ENCODE measurements at regions not wholly inside any gene's neighbourhood (a gene's known extent, or its start where the extent isn't known, plus 50 kb on each side); places are given as distances from the start of the nearest gene placed in this dataset.
"Not testable (repeated sequence)": the region's sequence is repeated elsewhere in the genome, so short reads cannot be mapped to it uniquely, and the experiment has no call there.

DNA sequence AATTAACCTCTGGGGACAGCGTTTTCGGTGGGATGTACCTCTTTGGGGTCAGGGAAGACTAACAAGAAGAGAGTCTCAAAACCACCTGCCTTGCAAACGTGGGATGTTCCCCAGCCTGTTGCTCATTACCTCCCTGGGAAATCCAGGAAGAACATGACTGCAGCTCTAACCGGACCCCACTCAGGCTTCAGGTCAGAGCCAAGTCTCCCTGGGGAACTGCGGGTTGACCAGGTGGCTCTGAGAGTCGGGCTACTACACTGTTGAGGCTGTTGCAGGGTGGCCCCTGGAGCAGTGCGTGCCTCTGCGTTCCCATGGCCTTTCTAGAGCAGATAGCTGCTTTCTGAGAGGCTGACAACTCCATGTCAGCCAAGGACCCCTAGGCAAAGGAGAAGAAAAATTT, 309.1 kb downstream of the FOXL1 start:
- H3K4me3 ChIP-seq (ENCODE audit: low read depth, low read length), result no peak overlapping the region
- no peak for DNase-seq (ENCODE audit: low read depth)

DNA sequence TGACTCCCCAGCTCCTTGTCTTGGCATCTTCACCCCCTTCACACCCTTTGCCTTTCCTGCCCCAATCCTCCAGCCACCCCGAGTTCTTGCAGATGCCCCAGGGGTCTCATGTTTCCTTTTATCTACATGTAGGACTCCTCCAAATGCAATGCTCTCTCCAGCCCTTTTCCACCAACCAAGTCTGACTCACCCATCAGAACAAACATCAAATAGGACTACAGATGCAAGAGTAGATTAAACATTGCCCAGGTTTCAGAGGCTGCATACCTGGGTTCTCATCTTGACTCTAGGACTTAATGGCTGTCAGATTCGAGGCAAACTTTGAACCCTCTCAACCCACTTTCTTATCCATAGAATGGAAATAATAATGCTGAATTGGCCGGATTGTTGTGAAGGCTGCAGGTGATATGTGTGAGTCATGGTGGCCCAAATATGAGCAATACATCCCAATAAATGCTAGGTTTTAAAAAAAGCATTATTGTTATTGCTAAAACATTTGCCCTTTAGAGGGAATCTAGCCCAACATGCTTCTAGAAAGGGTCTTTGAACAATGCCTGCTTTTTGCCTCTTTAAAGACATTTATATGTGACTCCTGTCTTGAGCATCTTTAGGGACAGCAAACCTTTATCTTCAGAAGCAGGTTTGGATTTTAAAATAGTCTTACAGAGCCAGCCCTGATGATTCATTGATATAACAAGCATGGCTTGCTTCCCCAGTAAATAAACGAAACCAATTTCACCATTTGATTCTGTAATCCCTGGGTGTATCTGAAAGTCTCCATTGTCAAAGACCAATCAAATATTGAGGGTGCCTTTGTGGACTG, 310.1 kb downstream of the FOXL1 start:
- DNase-seq (ENCODE audit: low read depth), result no peak
- H3K4me3 ChIP-seq (ENCODE audit: low read depth, low read length), result no peak overlapping the region

DNA sequence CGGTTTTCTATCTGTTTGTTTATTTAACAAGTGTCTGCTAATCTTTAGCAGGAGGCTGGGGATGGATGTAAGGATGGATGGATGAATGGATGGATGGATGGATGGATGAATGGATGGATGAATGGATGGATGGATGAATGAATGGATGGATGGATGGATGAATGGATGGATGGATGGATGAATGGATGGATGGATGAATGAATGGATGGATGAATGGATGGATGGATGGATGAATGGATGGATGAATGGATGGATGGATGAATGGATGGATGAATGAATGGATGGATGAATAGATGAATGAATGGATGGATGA, 310.7 kb downstream of the FOXL1 start:
- not testable (repeated sequence) for H3K4me3 ChIP-seq (ENCODE audit: low read depth, low read length); DNase-seq (ENCODE audit: low read depth)

DNA sequence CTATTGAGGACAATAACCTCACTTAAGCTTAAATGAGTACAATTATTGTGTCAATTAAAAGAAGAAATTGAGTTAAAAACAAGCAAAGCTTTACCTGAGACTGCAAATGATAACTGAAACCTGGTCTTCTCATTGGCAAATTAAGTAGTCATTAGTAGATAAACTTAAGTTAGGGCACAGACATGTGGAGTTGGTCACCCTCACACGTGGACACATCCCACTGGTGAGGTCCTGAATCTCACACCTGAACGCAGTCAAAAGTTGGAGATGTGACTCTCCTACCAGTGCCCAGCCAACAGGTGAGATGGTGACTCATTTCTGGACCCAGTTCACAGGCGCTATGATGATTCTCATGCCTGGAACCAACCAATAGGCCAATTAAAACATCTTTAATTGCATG, 311.6 kb downstream of the FOXL1 start:
- H3K4me3 ChIP-seq (ENCODE audit: low read depth, low read length), result no peak overlapping the region
- no peak for DNase-seq (ENCODE audit: low read depth)

DNA sequence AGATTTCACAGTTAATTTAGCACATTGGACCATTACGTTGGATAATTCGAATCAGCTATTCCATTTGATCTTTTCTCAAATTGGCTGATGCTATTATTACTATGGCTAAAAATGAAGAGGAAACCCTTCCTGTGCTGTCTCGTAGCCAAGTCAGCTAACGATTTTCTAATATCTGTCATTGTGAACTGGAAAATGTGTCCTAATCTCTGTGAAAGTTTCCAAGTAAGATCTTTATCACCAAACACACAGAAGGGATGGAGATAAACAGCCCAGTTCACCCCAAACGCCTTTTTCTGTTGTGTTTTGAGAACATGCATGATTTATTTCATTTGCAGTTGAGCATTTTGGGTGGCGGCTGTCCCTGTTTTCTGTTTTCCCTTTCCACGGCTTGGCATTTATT, 312.8 kb downstream of the FOXL1 start:
- H3K4me3 ChIP-seq (ENCODE audit: low read depth, low read length), result no peak overlapping the region
- no peak for DNase-seq (ENCODE audit: low read depth)

DNA sequence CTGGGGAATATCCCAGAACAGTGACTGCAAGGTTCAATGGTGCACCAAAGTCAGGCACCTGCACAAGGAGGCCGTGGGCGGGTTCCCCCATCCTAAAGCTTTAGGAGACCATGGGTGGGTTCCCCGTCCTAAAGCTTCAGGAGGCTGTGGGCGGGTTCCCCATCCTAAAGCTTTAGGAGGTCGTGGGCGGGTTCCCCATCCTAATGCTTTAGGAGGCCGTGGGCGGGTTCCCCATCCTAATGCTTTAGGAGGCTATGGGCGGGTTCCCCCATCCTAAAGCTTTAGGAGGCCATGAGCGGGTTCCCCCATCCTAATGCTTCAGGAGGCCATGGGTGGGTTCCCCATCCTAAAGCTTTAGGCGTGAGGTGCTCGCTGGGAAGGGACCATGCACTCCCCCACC, 313.3 kb downstream of the FOXL1 start:
- no peak overlapping the region for H3K4me3 ChIP-seq (ENCODE audit: low read depth, low read length)
- no peak for DNase-seq (ENCODE audit: low read depth)

DNA sequence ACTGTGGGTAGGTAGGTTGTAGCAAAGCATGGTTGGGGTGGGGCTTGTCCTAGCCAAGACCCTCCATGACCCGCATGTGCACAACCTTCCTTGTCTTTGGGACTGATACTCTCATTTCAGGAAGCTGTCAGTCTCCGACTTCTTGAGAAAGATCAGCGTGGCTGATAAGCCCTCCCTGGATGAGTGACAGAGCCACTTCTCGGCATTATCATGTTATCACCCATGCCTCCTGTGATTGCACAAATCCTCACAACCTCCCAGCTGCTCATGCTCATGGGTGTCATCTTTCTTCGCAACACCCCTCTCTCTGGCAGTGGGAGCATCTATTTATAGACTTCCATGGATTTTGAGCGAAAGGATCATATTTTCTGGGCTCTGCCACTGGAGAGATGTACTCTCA, 314.2 kb downstream of the FOXL1 start:
- H3K4me3 ChIP-seq (ENCODE audit: low read depth, low read length), result no peak overlapping the region
- no peak for DNase-seq (ENCODE audit: low read depth)

DNA sequence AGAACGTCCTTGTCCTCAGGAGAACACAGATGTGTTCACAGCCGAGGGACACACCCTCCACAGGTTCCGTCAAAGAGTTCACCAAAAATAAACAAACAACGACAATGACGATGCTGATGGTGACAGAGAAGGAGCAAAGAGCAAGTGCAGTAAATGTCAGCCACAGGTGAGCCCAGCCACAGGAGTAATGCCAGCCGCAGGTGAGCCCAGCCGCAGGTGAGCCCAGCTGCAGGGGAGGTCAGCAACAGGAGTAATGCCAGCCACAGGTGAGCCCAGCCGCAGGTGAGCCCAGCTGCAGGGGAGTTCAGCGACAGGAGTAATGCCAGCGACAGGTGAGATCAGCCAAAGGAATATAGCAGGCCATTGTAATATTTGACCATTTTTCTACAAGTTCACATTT, 315.2 kb downstream of the FOXL1 start:
- no peak overlapping the region for H3K4me3 ChIP-seq (ENCODE audit: low read depth, low read length)
- no peak for DNase-seq (ENCODE audit: low read depth)

DNA sequence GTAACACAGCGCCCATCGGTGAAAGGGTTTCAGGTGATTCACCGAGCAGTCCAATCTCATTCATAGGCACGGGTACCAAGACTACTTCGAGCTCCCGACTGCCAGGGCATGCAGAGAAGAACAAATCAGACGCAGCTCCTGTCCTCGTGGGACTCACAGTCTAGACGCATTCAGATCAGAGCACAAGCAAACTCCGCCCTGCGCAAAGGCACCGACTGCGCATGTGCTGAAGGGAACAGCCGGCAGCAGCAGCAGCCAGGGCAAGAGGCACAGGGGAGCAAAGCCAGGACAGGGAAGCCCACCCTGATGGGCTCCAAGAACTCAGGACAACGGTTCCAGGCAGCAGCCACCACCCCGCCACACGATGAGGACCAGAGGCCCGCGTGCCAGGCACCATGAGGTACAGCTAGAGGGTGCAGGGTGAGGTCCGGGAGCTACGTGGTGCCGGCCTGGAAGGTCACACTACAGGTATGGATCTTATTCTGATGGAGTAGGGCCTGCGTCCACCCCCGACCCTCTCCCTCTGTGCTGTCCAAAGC, 315.7 kb downstream of the FOXL1 start:
- no peak overlapping the region for H3K4me3 ChIP-seq (ENCODE audit: low read depth, low read length)
- no peak for DNase-seq (ENCODE audit: low read depth)

DNA sequence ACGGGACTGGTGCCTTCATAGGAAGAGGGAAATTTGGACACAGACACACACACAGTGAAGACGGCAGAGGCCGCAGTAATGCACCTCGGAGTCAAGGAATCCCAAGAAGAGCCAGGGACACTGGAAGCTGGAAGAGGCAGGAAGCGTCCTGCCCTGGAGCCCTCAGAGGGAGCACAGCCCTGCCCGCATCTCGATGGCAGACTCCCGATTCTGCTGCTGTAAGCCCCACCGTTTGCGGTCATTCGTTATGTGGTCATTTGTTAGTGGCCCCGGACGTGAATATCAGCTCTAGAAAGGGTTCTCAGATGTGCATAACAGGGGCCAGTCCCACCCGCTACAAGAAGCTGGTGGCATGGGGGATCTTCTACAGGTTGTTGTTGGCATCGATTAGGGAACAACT, 316.6 kb downstream of the FOXL1 start:
- DNase-seq (ENCODE audit: low read depth), result no peak
- H3K4me3 ChIP-seq (ENCODE audit: low read depth, low read length), result no peak overlapping the region

DNA sequence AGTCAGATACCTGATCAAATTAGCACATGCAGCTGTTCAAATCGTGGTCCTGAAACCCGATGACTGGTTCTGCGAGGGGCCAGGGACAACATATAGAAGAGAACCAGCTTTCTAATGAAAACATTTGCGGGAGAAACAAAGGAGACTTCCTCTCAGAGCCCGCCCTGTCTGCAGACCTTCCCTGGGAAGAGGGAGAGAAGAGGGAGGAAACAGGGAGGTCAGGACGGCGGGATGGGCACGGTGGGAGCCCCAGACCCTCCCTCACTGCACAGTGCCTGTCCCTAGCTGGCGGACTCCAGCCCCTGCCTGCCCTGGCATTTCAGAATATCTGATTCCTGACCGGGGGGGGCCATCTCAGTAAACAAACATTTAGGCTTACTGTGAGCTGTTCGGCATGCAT, 317.3 kb downstream of the FOXL1 start:
- DNase-seq (ENCODE audit: low read depth), result no peak
- no peak overlapping the region for H3K4me3 ChIP-seq (ENCODE audit: low read depth, low read length)

DNA sequence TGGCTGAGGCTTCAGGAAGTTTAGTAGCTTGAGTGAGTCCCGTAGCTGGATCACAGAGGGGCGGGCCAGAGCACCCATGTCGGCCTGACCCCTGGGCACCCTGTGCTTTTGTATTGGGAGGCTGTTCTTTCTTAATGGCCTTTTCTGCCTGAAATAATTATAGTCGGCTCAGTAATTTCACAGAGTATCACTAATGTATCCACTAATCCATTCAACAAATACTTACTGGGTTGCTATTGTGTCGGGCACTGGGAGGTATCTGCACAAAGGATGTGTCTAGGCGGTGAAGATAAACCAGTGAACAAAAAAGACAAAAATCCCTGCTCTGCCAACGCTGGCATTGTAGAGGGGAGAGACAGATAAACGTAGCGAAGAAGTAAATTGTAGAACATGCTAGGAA, 318.6 kb downstream of the FOXL1 start:
- no peak overlapping the region for H3K4me3 ChIP-seq (ENCODE audit: low read depth, low read length)
- DNase-seq (ENCODE audit: low read depth), result no peak

DNA sequence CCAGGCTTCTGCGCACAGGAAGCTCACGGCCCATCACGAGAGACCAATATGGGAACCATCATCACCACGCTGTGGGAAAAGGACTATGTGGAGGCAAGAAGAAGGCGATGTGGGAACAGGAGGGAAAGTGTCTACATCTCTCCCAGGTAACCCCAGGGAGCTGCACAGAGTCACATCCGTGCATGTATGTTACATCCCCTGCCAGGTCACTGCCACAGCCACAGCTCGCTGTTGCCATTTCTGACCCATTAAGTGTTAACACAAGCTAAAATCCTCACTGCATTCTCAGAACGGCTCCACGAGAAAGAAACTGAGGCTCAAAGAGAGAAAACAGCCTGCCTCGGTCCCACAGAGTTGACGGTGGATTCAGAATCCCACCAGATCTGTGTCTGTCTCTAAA, 319.1 kb downstream of the FOXL1 start:
- no peak overlapping the region for H3K4me3 ChIP-seq (ENCODE audit: low read depth, low read length)
- no peak for DNase-seq (ENCODE audit: low read depth)

DNA sequence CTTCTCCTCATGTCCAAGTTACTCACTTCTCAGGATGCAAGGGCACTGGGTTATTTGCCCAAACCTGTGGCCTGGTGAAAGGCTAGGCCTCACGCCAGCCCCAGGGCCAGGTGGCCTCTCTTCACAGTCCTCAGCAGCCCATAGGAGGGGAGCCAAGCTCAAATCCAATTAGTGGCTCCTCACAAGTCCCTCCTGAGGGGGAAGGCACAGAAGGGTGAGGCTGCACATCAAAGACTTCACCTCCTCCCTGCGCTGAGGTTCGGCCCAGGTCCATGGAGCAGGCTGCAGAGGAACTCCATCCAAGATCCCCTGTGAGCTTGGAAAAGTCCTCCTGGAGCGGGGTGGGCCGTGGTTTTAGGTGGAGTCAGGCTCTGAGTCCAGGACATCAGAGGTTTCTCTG, 320.0 kb downstream of the FOXL1 start:
- DNase-seq (ENCODE audit: low read depth), result no peak
- no peak overlapping the region for H3K4me3 ChIP-seq (ENCODE audit: low read depth, low read length)

DNA sequence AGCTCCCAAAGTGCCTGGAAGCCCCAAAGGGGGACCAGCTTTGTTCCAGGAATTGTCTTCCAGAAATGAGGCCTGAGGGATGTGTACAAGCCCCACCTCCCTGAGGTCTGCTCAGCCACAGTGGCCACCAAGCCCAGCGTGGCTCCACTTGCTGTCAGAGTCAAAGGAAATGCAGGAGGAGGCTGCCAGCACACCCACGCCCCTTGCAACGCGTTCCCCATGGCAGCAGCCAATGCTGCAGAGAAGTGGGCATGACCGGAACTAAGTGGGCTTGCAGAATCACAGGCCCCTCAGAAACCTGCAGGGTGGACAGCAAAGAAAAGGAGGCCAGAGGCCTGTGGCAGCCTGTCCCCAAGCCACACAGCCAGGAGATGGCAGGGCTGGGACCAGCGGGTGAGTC, 320.8 kb downstream of the FOXL1 start:
- H3K4me3 ChIP-seq (ENCODE audit: low read depth, low read length), result no peak overlapping the region
- no peak for DNase-seq (ENCODE audit: low read depth)

DNA sequence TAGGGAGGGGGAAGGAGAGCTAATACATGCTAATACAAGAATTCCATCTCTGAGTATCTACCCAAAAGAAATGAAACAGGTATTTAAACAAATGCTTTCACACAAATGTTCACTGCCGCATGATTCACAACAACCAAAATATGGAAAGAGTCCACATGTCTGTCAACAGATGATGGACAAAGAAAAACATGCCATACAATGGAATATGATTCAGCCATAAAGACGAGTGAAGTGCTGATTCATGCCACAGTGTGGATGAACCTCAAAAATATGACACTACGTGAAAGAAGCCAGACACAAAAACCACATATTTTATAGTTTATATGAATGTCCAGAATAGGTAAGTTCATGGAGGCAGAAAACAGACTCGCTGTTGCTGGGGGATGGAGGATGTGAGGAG, 321.4 kb downstream of the FOXL1 start:
- DNase-seq (ENCODE audit: low read depth), result no peak
- H3K4me3 ChIP-seq (ENCODE audit: low read depth, low read length), result no peak overlapping the region

DNA sequence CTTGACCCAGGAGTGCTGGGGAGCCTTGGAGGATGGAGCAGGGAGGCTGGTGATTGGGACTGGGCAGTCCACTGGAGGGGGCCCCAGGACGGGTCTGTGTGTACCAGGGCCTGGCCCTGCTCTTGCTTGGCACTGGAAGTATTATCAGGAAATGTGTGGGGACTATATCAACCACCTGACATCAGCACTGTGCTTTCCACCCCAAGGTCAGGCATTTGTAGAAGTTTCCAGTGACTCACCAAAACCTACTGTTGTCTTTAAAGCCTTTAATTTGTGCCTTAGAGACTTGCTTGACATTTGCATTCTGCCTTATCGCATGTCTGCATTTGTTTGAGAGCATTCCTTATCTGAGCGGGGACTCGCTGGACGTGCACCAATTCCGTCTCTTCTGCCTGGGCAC, 323.1 kb downstream of the FOXL1 start:
- no peak overlapping the region for H3K4me3 ChIP-seq (ENCODE audit: low read depth, low read length)
- DNase-seq (ENCODE audit: low read depth), result no peak

DNA sequence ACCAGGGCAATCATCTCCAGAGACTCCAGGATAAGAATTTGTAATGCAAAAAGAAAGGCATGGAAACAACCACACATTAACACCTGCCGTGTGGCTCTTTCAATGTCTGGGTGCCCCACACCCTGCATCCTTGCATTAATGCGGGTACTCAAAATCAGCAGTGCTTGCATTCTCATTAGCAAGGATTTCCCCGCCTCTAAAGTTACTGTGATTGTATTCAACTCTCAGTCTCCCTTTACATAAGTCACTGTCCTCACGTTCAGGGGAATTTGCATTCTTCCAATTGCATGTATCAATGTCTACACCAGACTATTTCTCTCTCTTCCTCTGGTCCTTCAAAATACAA, 324.3 kb downstream of the FOXL1 start:
- no peak for DNase-seq (ENCODE audit: low read depth)
- no peak overlapping the region for H3K4me3 ChIP-seq (ENCODE audit: low read depth, low read length)

DNA sequence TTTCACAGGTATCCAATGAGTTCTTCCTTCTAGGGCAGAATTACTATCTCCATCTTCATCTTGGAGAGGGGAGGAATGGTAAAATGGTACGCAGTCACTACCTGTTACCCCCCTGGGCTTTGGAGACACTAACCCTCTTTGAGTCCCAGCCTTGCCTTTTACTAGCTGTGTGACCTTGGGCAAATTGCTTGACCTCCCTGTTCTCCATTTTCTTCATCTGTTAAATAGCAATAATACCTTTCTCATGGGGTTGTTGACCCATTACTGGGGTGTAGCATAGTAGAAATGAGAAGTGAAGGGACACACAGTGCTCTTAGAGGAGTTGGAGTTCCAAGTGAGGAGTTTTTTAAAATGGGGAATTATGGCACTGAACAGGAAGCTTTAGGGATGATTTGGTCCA, 324.7 kb downstream of the FOXL1 start:
- no peak for DNase-seq (ENCODE audit: low read depth)
- H3K4me3 ChIP-seq (ENCODE audit: low read depth, low read length), result no peak overlapping the region

DNA sequence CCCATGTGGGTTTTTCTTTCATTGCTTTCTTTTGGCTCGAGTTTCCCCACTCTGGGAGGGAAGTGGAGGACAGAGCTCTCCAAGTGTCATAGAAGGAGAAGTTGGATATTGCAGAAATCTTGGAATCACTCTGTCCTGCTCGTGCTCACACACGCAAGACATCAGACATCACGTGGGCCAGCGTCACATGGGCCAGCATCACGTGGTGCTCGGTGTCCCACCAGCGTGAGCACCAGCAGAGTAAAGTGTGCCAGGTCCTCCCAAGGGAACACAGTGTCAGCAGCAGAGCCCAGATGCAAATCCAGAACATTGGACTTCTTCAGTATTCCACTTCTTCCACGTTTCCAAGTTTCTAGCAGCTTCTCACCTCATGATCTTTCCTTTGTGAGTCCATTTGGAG, 327.0 kb downstream of the FOXL1 start:
- DNase-seq (ENCODE audit: low read depth), result no peak
- H3K4me3 ChIP-seq (ENCODE audit: low read depth, low read length), result no peak overlapping the region

DNA sequence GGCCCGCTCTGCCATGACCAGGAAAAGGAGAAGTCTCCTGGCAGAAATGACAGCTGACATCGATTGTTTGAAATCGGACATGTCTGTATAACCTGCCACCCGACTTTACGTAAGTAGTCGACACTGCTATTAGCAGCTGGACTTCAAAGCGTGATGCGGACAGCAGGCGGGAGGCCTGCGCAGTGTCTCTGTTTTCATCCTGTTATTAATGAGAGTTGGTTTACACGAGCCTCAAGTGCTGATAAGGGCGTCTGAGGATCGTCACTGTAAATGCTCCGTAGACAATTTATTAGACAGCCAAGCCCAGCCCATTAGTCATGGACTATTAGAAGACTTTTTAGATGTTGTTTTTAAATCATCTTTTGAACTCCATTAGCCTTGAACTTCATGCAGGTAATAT, 328.3 kb downstream of the FOXL1 start:
- DNase-seq (ENCODE audit: low read depth), result no peak
- H3K4me3 ChIP-seq (ENCODE audit: low read depth, low read length), result no peak overlapping the region

All from skeletal muscle cell (primary cell).